Esophagus muscularis mucosa (tissue), 3 donors: ENCODE measurements at regions not wholly inside any gene's neighbourhood (a gene's known extent, or its start where the extent isn't known, plus 50 kb on each side); places are given as distances from the start of the nearest gene placed in this dataset.

Source experiments
- POLR2A ChIP-seq: fragments of 450-650 bp; IDR thresholded peaks from one replicate; pipeline ENCODE4 v1.6.1; 2017; ENCODE audit warnings: antibody characterized with exemption, moderate library complexity, mild to moderate bottlenecking, low read depth
- POLR2AphosphoS5 ChIP-seq, 2 donors: sonication (generic); formaldehyde crosslinking; IDR thresholded peaks; one replicate each; pipeline ENCODE4 v1.6.1; 2017; ENCODE audit warnings: antibody characterized with exemption in 2 of 2
- TF ChIP-seq, protein P1 (sequence below), 3 experiments: fragments of 200-600 bp in 2 of 3; fragments of 450-650 bp in 1 of 3; sonication (generic) in 2 of 3; IDR thresholded peaks; one replicate each; pipeline ENCODE4 v1.5.1; 2017 to 2019; ENCODE audit warnings: antibody characterized with exemption in 3 of 3, mild to moderate bottlenecking in 2 of 3, moderate library complexity in 1 of 3

DNA sequence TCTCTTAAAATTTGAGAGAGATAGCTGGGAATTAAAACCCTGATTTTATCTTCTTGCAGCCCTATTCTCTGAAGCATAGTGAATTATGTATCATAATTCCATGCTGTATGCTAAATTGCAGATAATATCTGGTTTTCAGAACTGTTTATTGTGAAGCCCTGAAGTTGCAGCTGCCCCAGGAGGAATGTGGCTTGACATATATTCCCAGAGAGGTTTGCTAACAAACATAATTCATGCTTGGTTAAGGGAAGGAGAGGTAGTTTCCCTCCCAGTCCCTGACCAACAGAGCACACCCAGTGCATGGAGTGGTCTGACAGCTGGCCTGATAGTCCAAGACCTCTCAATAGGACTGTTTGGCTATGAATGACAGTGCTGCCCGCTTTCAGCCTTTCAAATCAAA, 500.6 kb upstream of the MIR17HG start:
- TF ChIP-seq, protein P1, sequence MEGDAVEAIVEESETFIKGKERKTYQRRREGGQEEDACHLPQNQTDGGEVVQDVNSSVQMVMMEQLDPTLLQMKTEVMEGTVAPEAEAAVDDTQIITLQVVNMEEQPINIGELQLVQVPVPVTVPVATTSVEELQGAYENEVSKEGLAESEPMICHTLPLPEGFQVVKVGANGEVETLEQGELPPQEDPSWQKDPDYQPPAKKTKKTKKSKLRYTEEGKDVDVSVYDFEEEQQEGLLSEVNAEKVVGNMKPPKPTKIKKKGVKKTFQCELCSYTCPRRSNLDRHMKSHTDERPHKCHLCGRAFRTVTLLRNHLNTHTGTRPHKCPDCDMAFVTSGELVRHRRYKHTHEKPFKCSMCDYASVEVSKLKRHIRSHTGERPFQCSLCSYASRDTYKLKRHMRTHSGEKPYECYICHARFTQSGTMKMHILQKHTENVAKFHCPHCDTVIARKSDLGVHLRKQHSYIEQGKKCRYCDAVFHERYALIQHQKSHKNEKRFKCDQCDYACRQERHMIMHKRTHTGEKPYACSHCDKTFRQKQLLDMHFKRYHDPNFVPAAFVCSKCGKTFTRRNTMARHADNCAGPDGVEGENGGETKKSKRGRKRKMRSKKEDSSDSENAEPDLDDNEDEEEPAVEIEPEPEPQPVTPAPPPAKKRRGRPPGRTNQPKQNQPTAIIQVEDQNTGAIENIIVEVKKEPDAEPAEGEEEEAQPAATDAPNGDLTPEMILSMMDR (IDR thresholded peaks at IDR 0.05) = no peak
- TF ChIP-seq POLR2A (no peak), POLR2AphosphoS5 (IDR thresholded peaks at IDR 0.05) (no peak)
